ENCODE measurements at regions not wholly inside any gene's neighbourhood (a gene's known extent, or its start where the extent isn't known, plus 50 kb on each side); places are given as distances from the start of the nearest gene placed in this dataset.
"Not testable (repeated sequence)": the region's sequence is repeated elsewhere in the genome, so short reads cannot be mapped to it uniquely, and the experiment has no call there.

- no peak for TF ChIP-seq CTCF (IDR thresholded peaks at IDR 0.05; ENCODE audit: low read depth, low read length)
- DNase-seq (ENCODE audit: extremely low read depth, low read depth) = no peak
Measured at GRCh38 chr3:89017531-89017930, 89.9 kb upstream of the EPHA3 start.

GRCh38 chr3:89025185-89025584, 82.2 kb upstream of the EPHA3 start:
- DNase-seq (ENCODE audit: extremely low read depth, low read depth) = peak; percentile 59
- no peak for TF ChIP-seq CTCF (IDR thresholded peaks at IDR 0.05; ENCODE audit: low read depth, low read length)

- no peak for DNase-seq (ENCODE audit: extremely low read depth, low read depth)
- no peak for TF ChIP-seq CTCF (IDR thresholded peaks at IDR 0.05; ENCODE audit: low read depth, low read length)
Measured at GRCh38 chr3:89032346-89033013, 74.9 kb upstream of the EPHA3 start.

- DNase-seq (ENCODE audit: extremely low read depth, low read depth) = not testable (repeated sequence)
Measured at GRCh38 chr3:89034723-89035122, 72.7 kb upstream of the EPHA3 start.

GRCh38 chr3:89038869-89039268, 68.6 kb upstream of the EPHA3 start:
- no peak for DNase-seq (ENCODE audit: extremely low read depth, low read depth)
- no peak for TF ChIP-seq CTCF (IDR thresholded peaks at IDR 0.05; ENCODE audit: low read depth, low read length)

- no peak for DNase-seq (ENCODE audit: extremely low read depth, low read depth)
- no peak for TF ChIP-seq CTCF (IDR thresholded peaks at IDR 0.05; ENCODE audit: low read depth, low read length)
Measured at GRCh38 chr3:89042236-89042835, 65.1 kb upstream of the EPHA3 start.

- DNase-seq (ENCODE audit: extremely low read depth, low read depth) = no peak
- TF ChIP-seq CTCF (IDR thresholded peaks at IDR 0.05; ENCODE audit: low read depth, low read length) = no peak
Measured at GRCh38 chr3:89043406-89043932, 64.0 kb upstream of the EPHA3 start.

Measured in AG09319 (cell line).